ENCODE measurements at regions not wholly inside any gene's neighbourhood (a gene's known extent, or its start where the extent isn't known, plus 50 kb on each side); places are given as distances from the start of the nearest gene placed in this dataset.

GRCh38 chr11:70486731-70487130, 88.4 kb downstream of the CTTN start:
- ATAC-seq = no peak
- DNase-seq (ENCODE audit: low spot score) = no peak

- ATAC-seq (no peak), DNase-seq (ENCODE audit: low spot score) (no peak)
These were observed 88.8 kb downstream of the CTTN start for GRCh38 chr11:70487160-70487559.

GRCh38 chr11:70487756-70488155, 89.4 kb downstream of the CTTN start:
- DNase-seq (ENCODE audit: low spot score) (no peak), ATAC-seq (no peak)

GRCh38 chr11:70488171-70488703, 89.9 kb downstream of the CTTN start:
- ATAC-seq (no peak), DNase-seq (ENCODE audit: low spot score) (no peak)

GRCh38 chr11:70489276-70489675, 90.9 kb downstream of the CTTN start:
- DNase-seq (ENCODE audit: low spot score) = no peak
- ATAC-seq = no peak

GRCh38 chr11:70490208-70490607, 91.9 kb downstream of the CTTN start:
- ATAC-seq (no peak), DNase-seq (ENCODE audit: low spot score) (no peak)

GRCh38 chr11:70490723-70491558, 92.6 kb downstream of the CTTN start:
- no peak for ATAC-seq
- no peak for DNase-seq (ENCODE audit: low spot score)

GRCh38 chr11:70491696-70492472, 93.6 kb downstream of the CTTN start:
- no peak for ATAC-seq
- no peak for DNase-seq (ENCODE audit: low spot score)

- ATAC-seq (peak; percentile 21), DNase-seq (ENCODE audit: low spot score) (no peak)
These were observed 94.8 kb downstream of the CTTN start for GRCh38 chr11:70493089-70493474.

- DNase-seq (ENCODE audit: low spot score) (no peak), ATAC-seq (no peak)
These were observed 95.6 kb downstream of the CTTN start for GRCh38 chr11:70493891-70494290.

- DNase-seq (ENCODE audit: low spot score) (no peak), ATAC-seq (no peak)
These were observed 96.4 kb downstream of the CTTN start for GRCh38 chr11:70494559-70495350.

- DNase-seq (ENCODE audit: low spot score) = no peak
- no peak for ATAC-seq
These were observed 97.3 kb downstream of the CTTN start for GRCh38 chr11:70495351-70496310.

GRCh38 chr11:70496591-70497535, 98.5 kb downstream of the CTTN start:
- DNase-seq (ENCODE audit: low spot score) = no peak
- no peak for ATAC-seq

- no peak for ATAC-seq
- no peak for DNase-seq (ENCODE audit: low spot score)
These were observed 99.3 kb downstream of the CTTN start for GRCh38 chr11:70497536-70498075.

- DNase-seq (ENCODE audit: low spot score) = no peak
- no peak for ATAC-seq
These were observed 99.8 kb downstream of the CTTN start for GRCh38 chr11:70498171-70498571.

GRCh38 chr11:70498976-70499801, 100.9 kb downstream of the CTTN start:
- no peak for ATAC-seq
- no peak for DNase-seq (ENCODE audit: low spot score)

GRCh38 chr11:70500076-70500847, 101.9 kb downstream of the CTTN start:
- ATAC-seq (no peak), DNase-seq (ENCODE audit: low spot score) (no peak)

Measured in left lobe of liver (tissue), 2 donors.